ENCODE measurements at regions not wholly inside any gene's neighbourhood (a gene's known extent, or its start where the extent isn't known, plus 50 kb on each side); places are given as distances from the start of the nearest gene placed in this dataset.

DNA sequence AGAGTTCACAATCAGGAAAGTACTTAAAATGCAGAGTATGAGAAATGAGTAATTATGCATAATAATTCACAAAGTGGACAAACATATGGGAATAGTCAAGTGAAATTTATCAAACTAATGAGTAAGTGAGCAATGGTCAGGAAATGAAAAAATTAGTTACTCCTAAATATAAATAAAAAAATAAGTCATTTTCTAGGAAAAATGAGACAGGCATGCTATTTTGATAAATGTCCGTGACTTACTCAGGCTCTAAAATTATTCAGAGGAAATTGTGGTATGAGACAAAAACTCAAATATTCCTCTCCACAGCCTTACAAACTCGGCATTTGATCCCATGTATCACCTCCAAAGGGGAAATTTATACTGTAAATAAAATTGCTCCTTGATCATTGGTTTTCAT, 181.2 kb downstream of the COX18 start:
- no peak for TF ChIP-seq CTCF (conservative IDR thresholded peaks at IDR 0.05)
- no peak for TF ChIP-seq EZH2 (IDR thresholded peaks at IDR 0.05; ENCODE audit: low read depth)
